ENCODE measurements at regions not wholly inside any gene's neighbourhood (a gene's known extent, or its start where the extent isn't known, plus 50 kb on each side); places are given as distances from the start of the nearest gene placed in this dataset.
A peak's percentile ranks its signal among the peaks of the same experiment; 100 is the strongest.

DNA sequence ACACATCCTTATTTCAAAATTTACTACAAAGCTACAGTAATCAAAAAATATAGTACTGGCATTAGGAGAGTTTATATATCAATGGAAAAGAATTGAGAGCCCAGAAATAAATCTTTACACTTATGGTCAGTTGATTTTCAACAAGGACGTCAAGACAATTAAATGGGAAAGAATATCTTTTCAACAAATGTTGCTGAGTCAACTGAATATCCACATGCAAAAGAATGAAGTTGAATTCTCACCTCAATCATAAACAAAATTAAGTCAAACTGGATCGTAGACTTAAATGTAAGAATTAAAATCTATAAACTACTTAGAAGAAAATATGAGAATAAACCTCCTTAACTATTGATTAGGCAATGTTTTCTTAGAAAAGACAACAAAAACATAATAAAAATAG lies 61.5 kb upstream of the PRR16 start:
- Histone ChIP-seq H3K4me1 (no peaks in the 10 kb centered on the region), H3K9me3 (no peaks in the 10 kb centered on the region), H3K27ac (no peak overlapping the region), H3K4me3 (no peak overlapping the region), H3K4me2 (no peak overlapping the region)
- TF ChIP-seq ZC3H11A (IDR thresholded peaks at IDR 0.05) (no peak), SMC3 (IDR thresholded peaks at IDR 0.05) (no peak), FOXS1 (CRISPR knock-in tag; IDR thresholded peaks at IDR 0.05) (no peak), CHD4 (IDR thresholded peaks at IDR 0.05; ENCODE audit: borderline replicate concordance) (no peak), FOSB (CRISPR knock-in tag; IDR thresholded peaks at IDR 0.05) (no peak), RFX5 (IDR thresholded peaks at IDR 0.05) (no peak), POLR2A (IDR thresholded peaks at IDR 0.05; ENCODE audit: low read length) (no peak), MAZ (IDR thresholded peaks at IDR 0.05; ENCODE audit: borderline replicate concordance, low read depth, low read length) (no peak), HEYL (CRISPR knock-in tag; IDR thresholded peaks at IDR 0.05) (no peak), RAD21 (conservative IDR thresholded peaks at IDR 0.05 in 1 of 2, IDR thresholded peaks at IDR 0.05 in 1 of 2) (no peak), ESRRA (IDR thresholded peaks at IDR 0.05; ENCODE audit: borderline replicate concordance, low read length) (no peak), RNF2 (IDR thresholded peaks at IDR 0.05; ENCODE audit: borderline replicate concordance, low read depth) (no peak), EHMT2 (IDR thresholded peaks at IDR 0.05; ENCODE audit: low read depth) (no peak), NPAS2 (CRISPR knock-in tag; IDR thresholded peaks at IDR 0.05; ENCODE audit: borderline replicate concordance) (no peak), CHD2 (IDR thresholded peaks at IDR 0.05; ENCODE audit: low read length, partially characterized antibody) (no peak)
- TF ChIP-seq, protein P1, sequence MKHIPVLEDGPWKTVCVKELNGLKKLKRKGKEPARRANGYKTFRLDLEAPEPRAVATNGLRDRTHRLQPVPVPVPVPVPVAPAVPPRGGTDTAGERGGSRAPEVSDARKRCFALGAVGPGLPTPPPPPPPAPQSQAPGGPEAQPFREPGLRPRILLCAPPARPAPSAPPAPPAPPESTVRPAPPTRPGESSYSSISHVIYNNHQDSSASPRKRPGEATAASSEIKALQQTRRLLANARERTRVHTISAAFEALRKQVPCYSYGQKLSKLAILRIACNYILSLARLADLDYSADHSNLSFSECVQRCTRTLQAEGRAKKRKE (CRISPR knock-in tag; IDR thresholded peaks at IDR 0.05; ENCODE audit: low read depth) = no peak
- TF ChIP-seq, protein P2, sequence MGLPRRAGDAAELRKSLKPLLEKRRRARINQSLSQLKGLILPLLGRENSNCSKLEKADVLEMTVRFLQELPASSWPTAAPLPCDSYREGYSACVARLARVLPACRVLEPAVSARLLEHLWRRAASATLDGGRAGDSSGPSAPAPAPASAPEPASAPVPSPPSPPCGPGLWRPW (IDR thresholded peaks at IDR 0.05) = no peak
- TF ChIP-seq, protein P3, sequence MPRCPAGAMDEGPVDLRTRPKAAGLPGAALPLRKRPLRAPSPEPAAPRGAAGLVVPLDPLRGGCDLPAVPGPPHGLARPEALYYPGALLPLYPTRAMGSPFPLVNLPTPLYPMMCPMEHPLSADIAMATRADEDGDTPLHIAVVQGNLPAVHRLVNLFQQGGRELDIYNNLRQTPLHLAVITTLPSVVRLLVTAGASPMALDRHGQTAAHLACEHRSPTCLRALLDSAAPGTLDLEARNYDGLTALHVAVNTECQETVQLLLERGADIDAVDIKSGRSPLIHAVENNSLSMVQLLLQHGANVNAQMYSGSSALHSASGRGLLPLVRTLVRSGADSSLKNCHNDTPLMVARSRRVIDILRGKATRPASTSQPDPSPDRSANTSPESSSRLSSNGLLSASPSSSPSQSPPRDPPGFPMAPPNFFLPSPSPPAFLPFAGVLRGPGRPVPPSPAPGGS (IDR thresholded peaks at IDR 0.05) = no peak
- TF ChIP-seq, protein P4, sequence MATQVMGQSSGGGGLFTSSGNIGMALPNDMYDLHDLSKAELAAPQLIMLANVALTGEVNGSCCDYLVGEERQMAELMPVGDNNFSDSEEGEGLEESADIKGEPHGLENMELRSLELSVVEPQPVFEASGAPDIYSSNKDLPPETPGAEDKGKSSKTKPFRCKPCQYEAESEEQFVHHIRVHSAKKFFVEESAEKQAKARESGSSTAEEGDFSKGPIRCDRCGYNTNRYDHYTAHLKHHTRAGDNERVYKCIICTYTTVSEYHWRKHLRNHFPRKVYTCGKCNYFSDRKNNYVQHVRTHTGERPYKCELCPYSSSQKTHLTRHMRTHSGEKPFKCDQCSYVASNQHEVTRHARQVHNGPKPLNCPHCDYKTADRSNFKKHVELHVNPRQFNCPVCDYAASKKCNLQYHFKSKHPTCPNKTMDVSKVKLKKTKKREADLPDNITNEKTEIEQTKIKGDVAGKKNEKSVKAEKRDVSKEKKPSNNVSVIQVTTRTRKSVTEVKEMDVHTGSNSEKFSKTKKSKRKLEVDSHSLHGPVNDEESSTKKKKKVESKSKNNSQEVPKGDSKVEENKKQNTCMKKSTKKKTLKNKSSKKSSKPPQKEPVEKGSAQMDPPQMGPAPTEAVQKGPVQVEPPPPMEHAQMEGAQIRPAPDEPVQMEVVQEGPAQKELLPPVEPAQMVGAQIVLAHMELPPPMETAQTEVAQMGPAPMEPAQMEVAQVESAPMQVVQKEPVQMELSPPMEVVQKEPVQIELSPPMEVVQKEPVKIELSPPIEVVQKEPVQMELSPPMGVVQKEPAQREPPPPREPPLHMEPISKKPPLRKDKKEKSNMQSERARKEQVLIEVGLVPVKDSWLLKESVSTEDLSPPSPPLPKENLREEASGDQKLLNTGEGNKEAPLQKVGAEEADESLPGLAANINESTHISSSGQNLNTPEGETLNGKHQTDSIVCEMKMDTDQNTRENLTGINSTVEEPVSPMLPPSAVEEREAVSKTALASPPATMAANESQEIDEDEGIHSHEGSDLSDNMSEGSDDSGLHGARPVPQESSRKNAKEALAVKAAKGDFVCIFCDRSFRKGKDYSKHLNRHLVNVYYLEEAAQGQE (IDR thresholded peaks at IDR 0.05) = no peak
- TF ChIP-seq, protein P5, sequence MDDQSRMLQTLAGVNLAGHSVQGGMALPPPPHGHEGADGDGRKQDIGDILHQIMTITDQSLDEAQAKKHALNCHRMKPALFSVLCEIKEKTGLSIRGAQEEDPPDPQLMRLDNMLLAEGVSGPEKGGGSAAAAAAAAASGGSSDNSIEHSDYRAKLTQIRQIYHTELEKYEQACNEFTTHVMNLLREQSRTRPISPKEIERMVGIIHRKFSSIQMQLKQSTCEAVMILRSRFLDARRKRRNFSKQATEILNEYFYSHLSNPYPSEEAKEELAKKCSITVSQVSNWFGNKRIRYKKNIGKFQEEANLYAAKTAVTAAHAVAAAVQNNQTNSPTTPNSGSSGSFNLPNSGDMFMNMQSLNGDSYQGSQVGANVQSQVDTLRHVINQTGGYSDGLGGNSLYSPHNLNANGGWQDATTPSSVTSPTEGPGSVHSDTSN (IDR thresholded peaks at IDR 0.05) = no peak
- ChIA-PET CTCF (no interaction called here), POLR2A (no interaction called here)
- FAIRE-seq = no peak
- no peak for DNase-seq (ENCODE audit: low read depth in 1 of 2, low spot score in 1 of 2)
- WGBS (ENCODE audit: missing lambda C conversion rate) = 4% methylated on average over 2 of the region's 2 CpGs
- ATAC-seq = no peak

DNA sequence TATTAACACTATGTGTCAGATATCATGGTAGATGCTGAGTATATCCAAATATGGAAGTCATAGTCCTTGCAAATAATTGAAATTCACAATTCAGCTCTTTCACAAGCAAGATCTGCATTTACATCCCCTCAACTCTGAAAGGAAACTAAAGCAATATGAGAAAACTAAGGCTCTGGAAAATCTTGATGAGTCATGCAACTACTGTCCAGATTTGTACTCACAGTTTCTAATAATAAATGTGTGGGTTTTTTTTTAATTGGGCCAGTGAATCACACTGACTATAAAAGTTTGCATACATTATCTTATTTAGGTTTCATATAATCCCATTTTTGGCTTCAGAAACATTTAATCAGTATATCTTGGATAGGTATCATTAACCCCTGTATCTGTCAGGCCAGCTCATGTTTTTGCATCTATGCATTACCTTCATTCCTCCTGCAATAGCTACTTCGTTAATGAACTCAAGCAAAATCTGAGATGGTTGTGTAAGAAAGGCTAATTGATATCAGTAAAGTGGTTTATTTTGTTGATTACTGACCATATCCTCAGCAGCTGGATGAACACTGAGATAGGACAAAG lies 58.7 kb upstream of the PRR16 start:
- ATAC-seq = no peak

More for the DNA sequence above, 58.7 kb upstream of the PRR16 start:
- ChIA-PET POLR2A (no interaction called here), CTCF (no interaction called here)
- H3K4me1 ChIP-seq = no peaks in the 10 kb centered on the region
- FAIRE-seq (no peak), DNase-seq (ENCODE audit: low read depth in 1 of 2, low spot score in 1 of 2) (no peak)
- TF ChIP-seq FOSL2 (IDR thresholded peaks at IDR 0.05) = no peak
- peak; percentile 41; the same call in 1 of the 2 replicates for TF ChIP-seq FOSL2 (CRISPR knock-in tag; IDR thresholded peaks at IDR 0.05)
- TF ChIP-seq RNF2 (IDR thresholded peaks at IDR 0.05; ENCODE audit: borderline replicate concordance, low read depth) = no peak
- TF ChIP-seq MAFK (IDR thresholded peaks at IDR 0.05; ENCODE audit: partially characterized antibody) = peak; percentile 23
- no peak for TF ChIP-seq JUNB (IDR thresholded peaks at IDR 0.05)
- TF ChIP-seq, protein P3 (IDR thresholded peaks at IDR 0.05) = no peak
- no peak for TF ChIP-seq NR3C1 (IDR thresholded peaks at IDR 0.05)
- no peak overlapping the region for H3K4me2 ChIP-seq
- 7% methylated on average over 1 of the region's 1 CpG for WGBS (ENCODE audit: missing lambda C conversion rate)
- no peak overlapping the region for H3K4me3 ChIP-seq
- H3K9me3 ChIP-seq = no peaks in the 10 kb centered on the region
- no peak overlapping the region for H3K27ac ChIP-seq

Measured in A549 (cell line).